Fibroblast of lung (primary cell): ENCODE measurements at regions not wholly inside any gene's neighbourhood (a gene's known extent, or its start where the extent isn't known, plus 50 kb on each side); places are given as distances from the start of the nearest gene placed in this dataset.

ENCODE experiments used
- EZH2 ChIP-seq: IDR thresholded peaks from 2 replicates; pipeline ENCODE4 v1.5.1; 2012; ENCODE audit warnings: low read length, control low read depth, mild to moderate bottlenecking; ENCODE audit errors: missing control alignments
- TF ChIP-seq, protein P1 (sequence below), 2 donors: IDR thresholded peaks in 1 of 2; conservative IDR thresholded peaks in 1 of 2; 1 replicate in 1 of 2; 2 replicates in 1 of 2; pipeline ENCODE4 v1.5.1; 2011 to 2012; ENCODE audit warnings: low read length in 2 of 2, control low read depth in 1 of 2, inconsistent platforms in 1 of 2, low read depth in 1 of 2, mild to moderate bottlenecking in 1 of 2

DNA sequence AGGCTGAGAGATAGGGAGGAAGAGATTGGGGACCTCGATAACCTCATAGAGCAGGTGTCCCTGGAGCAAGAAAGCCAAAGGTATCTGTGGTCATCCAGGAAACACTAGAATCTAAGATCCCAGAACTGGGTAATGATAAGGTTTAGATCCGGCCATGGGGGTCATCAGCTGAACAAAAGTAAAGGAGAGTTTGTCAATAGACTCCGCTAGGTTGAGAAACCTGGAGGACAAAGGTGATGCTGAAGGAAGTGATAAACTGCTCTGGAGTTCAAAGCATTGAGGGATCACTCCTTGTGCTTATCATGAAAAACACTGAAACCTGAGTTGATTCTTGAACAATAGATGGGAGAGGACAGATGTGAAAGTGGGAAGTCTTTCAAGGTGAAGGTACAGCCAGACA, 59.5 kb upstream of the SLC2A1 start:
- TF ChIP-seq EZH2, result no peak
- TF ChIP-seq, protein P1, sequence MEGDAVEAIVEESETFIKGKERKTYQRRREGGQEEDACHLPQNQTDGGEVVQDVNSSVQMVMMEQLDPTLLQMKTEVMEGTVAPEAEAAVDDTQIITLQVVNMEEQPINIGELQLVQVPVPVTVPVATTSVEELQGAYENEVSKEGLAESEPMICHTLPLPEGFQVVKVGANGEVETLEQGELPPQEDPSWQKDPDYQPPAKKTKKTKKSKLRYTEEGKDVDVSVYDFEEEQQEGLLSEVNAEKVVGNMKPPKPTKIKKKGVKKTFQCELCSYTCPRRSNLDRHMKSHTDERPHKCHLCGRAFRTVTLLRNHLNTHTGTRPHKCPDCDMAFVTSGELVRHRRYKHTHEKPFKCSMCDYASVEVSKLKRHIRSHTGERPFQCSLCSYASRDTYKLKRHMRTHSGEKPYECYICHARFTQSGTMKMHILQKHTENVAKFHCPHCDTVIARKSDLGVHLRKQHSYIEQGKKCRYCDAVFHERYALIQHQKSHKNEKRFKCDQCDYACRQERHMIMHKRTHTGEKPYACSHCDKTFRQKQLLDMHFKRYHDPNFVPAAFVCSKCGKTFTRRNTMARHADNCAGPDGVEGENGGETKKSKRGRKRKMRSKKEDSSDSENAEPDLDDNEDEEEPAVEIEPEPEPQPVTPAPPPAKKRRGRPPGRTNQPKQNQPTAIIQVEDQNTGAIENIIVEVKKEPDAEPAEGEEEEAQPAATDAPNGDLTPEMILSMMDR (conservative IDR thresholded peaks at IDR 0.05 in 1 of 2, IDR thresholded peaks at IDR 0.05 in 1 of 2; ENCODE audit: low read depth in 1 of 2, low read length in 2 of 2), result no peak
